ACC112 (cell line): ENCODE measurements at regions not wholly inside any gene's neighbourhood (a gene's known extent, or its start where the extent isn't known, plus 50 kb on each side); places are given as distances from the start of the nearest gene placed in this dataset.

ENCODE experiments used
- H2AFZ ChIP-seq: fragments of 200-600 bp; sonication (generic); one replicate; pipeline ENCODE4 v1.6.0; 2017; ENCODE audit warnings: antibody characterized with exemption, low read length; ENCODE audit not compliant: unreplicated experiment
- H3K27ac ChIP-seq: fragments of 200-600 bp; sonication (generic); 2 replicates; pipeline ENCODE4 v1.5.1; 2014; ENCODE audit warnings: low read depth, mild to moderate bottlenecking, antibody characterized with exemption, low read length, moderate library complexity
- H3K27me3 ChIP-seq: fragments of 200-600 bp; sonication (generic); 2 replicates; pipeline ENCODE4 v1.6.1; 2014; ENCODE audit warnings: mild to moderate bottlenecking, antibody characterized with exemption, low read length, moderate library complexity, mixed read lengths; ENCODE audit not compliant: insufficient read depth
- H3K36me3 ChIP-seq: fragments of 200-600 bp; sonication (generic); 2 replicates; pipeline ENCODE4 v1.6.1; 2016; ENCODE audit warnings: mild to moderate bottlenecking, antibody characterized with exemption, low read length, moderate library complexity, mixed read lengths; ENCODE audit not compliant: insufficient read depth
- H3K4me1 ChIP-seq: fragments of 200-600 bp; sonication (generic); one replicate; pipeline ENCODE4 v1.6.1; 2016; ENCODE audit warnings: low read length, mixed read lengths; ENCODE audit not compliant: insufficient read depth, unreplicated experiment, control insufficient read depth
- H3K4me3 ChIP-seq: fragments of 200-600 bp; sonication (generic); 2 replicates; pipeline ENCODE4 v1.5.1; 2014; ENCODE audit warnings: mild to moderate bottlenecking, low read depth, low read length
- H3K79me2 ChIP-seq: fragments of 200-600 bp; sonication (generic); one replicate; pipeline ENCODE4 v1.6.0; 2016; ENCODE audit warnings: low read length; ENCODE audit not compliant: control insufficient read depth, unreplicated experiment, insufficient read depth

DNA sequence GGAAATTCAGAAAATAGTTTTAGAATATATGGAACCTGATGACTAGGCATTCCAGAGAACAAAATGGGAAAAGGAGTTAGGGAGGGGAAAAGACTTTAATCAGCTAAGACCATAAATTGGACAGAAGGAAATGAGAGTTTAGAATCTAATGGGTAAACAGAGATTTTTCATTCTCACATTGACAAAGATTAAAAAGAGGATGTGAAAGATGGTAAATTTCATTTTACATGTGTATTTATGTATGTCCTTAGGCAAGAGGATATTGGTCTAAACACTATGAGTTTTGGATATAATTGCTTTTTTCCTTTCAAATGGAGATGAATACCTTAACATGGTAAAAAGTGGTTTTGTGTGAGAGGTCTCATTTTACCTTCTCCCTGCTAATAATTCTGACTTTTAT is 1021.9 kb downstream of the NSUN3 start:
- Histone ChIP-seq H3K36me3 (no peaks in the 10 kb centered on the region), H3K27me3 (no peaks in the 10 kb centered on the region)

DNA sequence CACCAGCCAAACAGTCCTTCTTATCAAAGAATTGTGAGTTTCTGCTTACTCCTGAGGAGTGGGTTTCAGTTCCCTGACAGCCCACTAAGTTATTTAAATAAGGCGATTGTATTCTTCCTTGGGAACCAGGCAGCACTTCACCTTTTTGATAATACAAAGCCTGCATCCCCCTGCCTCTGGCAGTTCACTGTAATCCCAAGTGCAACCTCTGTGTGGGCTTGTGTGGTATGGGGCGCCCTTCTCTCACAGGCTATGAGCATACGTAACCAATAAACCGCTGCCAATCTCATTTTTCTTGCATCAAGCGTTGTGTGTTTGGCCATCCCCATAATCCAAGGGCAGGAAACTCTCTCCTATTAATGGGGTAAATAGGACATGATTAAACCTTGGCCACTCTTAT is 1025.6 kb downstream of the NSUN3 start:
- Histone ChIP-seq H2AFZ (no peak overlapping the region), H3K4me1 (no peaks in the 10 kb centered on the region), H3K27ac (no peak overlapping the region), H3K27me3 (no peaks in the 10 kb centered on the region), H3K79me2 (no peaks in the 10 kb centered on the region), H3K36me3 (no peaks in the 10 kb centered on the region), H3K4me3 (no peak overlapping the region)

More for the DNA sequence above, 1021.9 kb downstream of the NSUN3 start:
- Histone ChIP-seq H3K27ac (no peak overlapping the region), H3K4me1 (no peaks in the 10 kb centered on the region), H3K4me3 (no peak overlapping the region), H3K79me2 (no peaks in the 10 kb centered on the region), H2AFZ (no peak overlapping the region)

DNA sequence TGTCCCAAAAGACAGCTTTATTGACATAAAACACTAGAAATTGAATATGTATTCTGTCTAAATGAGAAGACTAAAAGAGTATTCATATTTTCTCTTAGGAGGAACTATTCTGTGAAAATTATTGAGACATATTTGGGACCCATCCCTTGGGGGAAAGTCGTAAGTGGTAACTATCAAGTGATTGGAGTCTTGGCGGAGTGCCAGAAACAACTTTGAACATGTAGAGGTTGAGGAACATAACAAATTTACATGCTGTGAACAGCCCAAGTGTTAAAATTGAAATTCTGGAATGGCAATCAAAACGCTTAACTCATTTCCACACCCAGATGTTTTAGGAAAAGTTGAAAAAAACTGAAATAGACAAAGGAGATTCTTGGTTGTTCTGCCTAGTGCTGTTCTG is 1034.6 kb downstream of the NSUN3 start:
- H3K4me3 ChIP-seq, result no peak overlapping the region
- no peaks in the 10 kb centered on the region for H3K79me2 ChIP-seq
- no peaks in the 10 kb centered on the region for H3K27me3 ChIP-seq

DNA sequence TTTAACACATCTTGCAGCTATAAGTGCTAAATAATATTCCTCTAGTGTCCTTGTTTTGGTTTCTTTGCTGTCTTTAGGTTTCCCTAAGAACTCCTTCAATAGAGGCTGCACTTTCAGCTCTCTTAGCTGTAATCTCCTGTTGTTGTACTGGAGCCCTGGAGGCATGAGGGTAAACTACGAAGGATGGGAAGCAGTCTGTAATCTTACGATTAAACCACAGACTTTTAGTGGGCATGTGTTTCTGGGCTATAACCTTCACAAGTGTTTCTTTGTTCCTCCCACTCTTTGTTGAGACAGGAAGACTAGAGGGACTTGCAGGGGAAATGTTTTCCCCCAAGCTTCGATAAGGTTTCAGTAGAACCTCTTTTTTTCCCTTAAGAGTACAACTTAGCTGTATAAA is 1058.1 kb downstream of the NSUN3 start:
- no peaks in the 10 kb centered on the region for H3K4me1 ChIP-seq
- H3K27ac ChIP-seq, result no peak overlapping the region
- H3K27me3 ChIP-seq, result no peaks in the 10 kb centered on the region
- no peaks in the 10 kb centered on the region for H3K79me2 ChIP-seq
- H3K36me3 ChIP-seq, result no peaks in the 10 kb centered on the region
- H2AFZ ChIP-seq, result no peak overlapping the region
- H3K4me3 ChIP-seq, result no peak overlapping the region

More for the DNA sequence above, 1034.6 kb downstream of the NSUN3 start:
- no peak overlapping the region for H3K27ac ChIP-seq
- H3K36me3 ChIP-seq, result no peaks in the 10 kb centered on the region
- H2AFZ ChIP-seq, result no peak overlapping the region
- no peaks in the 10 kb centered on the region for H3K4me1 ChIP-seq

DNA sequence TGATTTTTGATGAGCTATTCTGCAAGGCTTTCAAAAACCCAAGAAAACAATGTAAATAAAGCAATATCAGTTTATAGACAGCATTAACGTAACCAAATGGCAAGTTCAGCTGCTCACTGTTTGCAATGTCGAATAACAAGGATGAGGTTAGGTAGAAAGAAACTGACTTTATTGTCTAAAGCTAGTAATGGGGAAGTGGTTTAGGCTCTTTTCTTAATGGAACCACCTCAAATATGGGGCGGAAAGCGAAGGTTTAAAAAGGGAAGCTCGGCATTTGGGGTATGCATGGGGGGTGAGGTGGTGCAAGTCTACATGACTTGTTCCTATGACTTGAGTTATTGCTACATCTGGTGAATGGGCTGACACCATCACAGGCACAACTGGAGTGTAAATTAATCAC is 1060.2 kb downstream of the NSUN3 start:
- Histone ChIP-seq H2AFZ (no peak overlapping the region), H3K4me3 (no peak overlapping the region), H3K4me1 (no peaks in the 10 kb centered on the region)

DNA sequence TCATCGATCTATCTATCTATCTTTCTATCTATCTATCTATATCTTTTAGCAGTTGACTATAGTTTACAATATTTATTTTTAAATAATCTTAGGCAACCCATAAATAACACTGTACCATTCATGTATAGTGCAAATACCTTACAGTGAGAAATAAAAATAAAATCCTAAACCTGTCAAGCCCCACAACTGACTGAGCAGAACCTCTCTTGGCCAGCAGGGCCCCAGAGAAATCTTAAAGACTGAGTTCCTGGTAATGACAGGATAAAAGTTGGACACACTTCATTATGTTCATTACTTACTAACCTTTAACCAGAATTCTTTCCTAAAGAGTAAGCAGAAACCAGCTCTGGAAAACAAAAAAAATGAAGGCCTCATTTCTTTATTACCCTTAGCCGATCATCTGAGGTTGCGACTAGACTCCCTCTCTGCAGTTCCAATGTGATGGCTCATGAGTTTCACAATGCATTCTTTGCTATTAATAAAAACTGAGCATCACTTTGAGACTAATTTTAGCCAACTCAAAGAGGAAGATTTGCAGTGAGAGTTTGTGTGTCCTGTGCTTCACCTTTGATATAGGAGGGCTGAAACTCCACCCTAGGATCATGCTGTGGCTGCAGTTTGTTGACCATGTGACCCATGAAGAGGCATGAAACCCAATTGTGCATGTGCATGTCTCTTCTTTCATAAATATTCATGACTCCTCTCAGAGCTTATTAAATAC is 1072.0 kb downstream of the NSUN3 start:
- no peak overlapping the region for H2AFZ ChIP-seq
- no peaks in the 10 kb centered on the region for H3K79me2 ChIP-seq
- H3K36me3 ChIP-seq, result no peaks in the 10 kb centered on the region

More for the DNA sequence above, 1060.2 kb downstream of the NSUN3 start:
- Histone ChIP-seq H3K36me3 (no peaks in the 10 kb centered on the region), H3K79me2 (no peaks in the 10 kb centered on the region), H3K27me3 (no peaks in the 10 kb centered on the region), H3K27ac (no peak overlapping the region)

DNA sequence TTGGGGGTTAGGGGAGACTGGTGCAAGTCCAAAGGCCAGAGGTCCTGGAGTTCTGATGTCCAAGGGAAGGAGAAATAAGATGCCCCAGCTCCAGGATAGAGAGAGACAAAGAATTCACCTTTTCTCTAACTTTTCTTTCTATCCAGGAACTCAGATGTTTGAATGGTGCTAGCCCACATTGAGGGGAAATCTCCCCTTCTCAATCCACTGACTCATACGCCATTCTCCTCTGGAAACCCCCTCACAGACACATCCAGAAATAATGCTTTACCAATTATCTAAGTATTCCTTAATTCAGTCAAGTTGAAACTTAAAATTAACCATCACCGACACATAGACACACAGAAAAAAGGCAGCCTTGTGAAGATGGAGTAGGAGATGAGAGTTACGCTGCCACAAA is 1085.2 kb downstream of the NSUN3 start:
- no peak overlapping the region for H3K27ac ChIP-seq
- no peaks in the 10 kb centered on the region for H3K36me3 ChIP-seq
- no peaks in the 10 kb centered on the region for H3K79me2 ChIP-seq
- no peak overlapping the region for H3K4me3 ChIP-seq
- no peaks in the 10 kb centered on the region for H3K27me3 ChIP-seq
- no peaks in the 10 kb centered on the region for H3K4me1 ChIP-seq
- no peak overlapping the region for H2AFZ ChIP-seq

More for the DNA sequence above, 1072.0 kb downstream of the NSUN3 start:
- H3K27ac ChIP-seq, result no peak overlapping the region
- H3K4me1 ChIP-seq, result no peaks in the 10 kb centered on the region
- no peak overlapping the region for H3K4me3 ChIP-seq
- H3K27me3 ChIP-seq, result no peaks in the 10 kb centered on the region

DNA sequence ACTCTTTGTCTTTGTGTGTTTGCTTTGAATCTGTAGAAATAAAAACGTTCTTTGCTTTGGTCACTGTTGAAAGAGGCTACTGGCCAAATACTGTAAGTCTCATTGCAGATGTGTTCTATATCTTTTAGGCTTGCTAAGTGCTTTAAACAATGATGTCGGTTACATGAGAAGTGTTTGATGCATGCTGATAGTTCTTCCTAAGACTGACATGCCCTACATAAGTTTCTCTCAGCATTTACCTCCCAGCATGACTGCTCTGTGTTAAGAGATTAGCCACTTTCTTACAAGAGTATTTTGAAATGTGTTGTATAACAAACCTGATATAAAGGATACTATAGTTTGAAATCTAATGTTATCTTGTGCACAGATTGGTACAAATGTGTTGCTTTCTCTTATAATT is 1088.7 kb downstream of the NSUN3 start:
- no peaks in the 10 kb centered on the region for H3K4me1 ChIP-seq
- no peaks in the 10 kb centered on the region for H3K36me3 ChIP-seq
- H3K4me3 ChIP-seq, result no peak overlapping the region
- H3K27me3 ChIP-seq, result no peaks in the 10 kb centered on the region
- H3K79me2 ChIP-seq, result no peaks in the 10 kb centered on the region
- H3K27ac ChIP-seq, result no peak overlapping the region
- H2AFZ ChIP-seq, result no peak overlapping the region

DNA sequence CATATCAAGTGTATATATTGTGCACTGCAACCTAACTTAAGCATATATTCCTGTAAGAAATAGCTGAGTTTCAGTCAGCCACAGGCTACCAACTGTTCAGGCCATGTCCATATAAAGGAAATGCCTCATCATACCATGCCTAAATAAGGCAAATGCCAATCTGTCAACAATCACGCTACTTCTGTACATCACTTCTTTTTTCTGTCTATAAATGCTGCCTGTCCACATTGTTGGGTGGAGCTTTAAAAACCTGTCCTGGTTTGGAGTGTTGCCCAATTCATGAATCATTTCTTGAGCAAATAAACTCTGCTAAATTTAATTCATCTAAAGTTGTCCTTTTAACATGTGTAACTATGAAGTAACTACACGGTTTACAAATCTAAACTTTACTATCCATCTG is 1091.9 kb downstream of the NSUN3 start:
- H3K4me3 ChIP-seq, result no peak overlapping the region
- H3K36me3 ChIP-seq, result no peaks in the 10 kb centered on the region
- no peaks in the 10 kb centered on the region for H3K27me3 ChIP-seq
- no peaks in the 10 kb centered on the region for H3K4me1 ChIP-seq
- H3K79me2 ChIP-seq, result no peaks in the 10 kb centered on the region
- no peak overlapping the region for H3K27ac ChIP-seq
- H2AFZ ChIP-seq, result no peak overlapping the region

DNA sequence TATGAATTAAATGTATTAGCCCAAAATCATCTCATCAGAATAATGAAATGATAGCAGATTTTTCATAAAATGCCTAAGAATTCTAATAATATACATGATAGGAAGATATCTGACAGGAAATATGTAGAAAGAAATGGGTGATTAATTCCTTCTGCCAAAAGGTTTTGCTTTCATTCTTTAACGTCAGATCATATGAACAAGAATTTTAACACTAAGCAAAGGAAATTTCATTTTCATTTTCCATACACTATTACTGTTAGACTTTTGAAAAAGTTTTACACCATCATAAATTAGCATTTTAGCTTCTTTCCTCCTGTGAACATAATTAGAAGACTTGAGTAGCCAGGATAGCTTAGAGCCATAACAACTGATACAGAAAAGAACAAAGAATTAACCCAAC is 1099.9 kb downstream of the NSUN3 start:
- no peak overlapping the region for H2AFZ ChIP-seq
- no peaks in the 10 kb centered on the region for H3K36me3 ChIP-seq
- H3K27ac ChIP-seq, result no peak overlapping the region
- H3K4me3 ChIP-seq, result no peak overlapping the region
- no peaks in the 10 kb centered on the region for H3K4me1 ChIP-seq
- no peaks in the 10 kb centered on the region for H3K79me2 ChIP-seq
- no peaks in the 10 kb centered on the region for H3K27me3 ChIP-seq

DNA sequence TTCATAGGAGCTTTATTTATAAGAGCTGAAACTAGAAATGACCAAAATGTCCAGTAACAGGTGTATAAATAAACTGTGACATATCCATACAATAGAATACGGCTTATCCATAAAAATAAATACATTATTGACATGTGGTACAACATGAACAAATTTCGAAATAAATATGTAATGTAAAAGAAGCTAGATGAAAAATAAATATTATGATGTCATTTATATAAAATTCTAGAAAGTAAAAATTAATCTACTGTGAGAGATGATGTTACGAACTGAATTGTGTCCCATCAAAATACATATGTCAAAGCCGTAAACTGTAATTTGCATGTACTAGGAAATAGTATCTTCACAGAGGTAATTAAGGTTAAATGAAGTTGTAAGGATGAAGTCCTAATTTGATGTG is 1104.9 kb downstream of the NSUN3 start:
- Histone ChIP-seq H3K36me3 (no peaks in the 10 kb centered on the region), H2AFZ (no peak overlapping the region), H3K79me2 (no peaks in the 10 kb centered on the region), H3K27me3 (no peaks in the 10 kb centered on the region), H3K4me3 (no peak overlapping the region), H3K27ac (no peak overlapping the region), H3K4me1 (no peaks in the 10 kb centered on the region)
